Femur (tissue), 1 donor: ENCODE measurements at regions not wholly inside any gene's neighbourhood (a gene's known extent, or its start where the extent isn't known, plus 50 kb on each side); places are given as distances from the start of the nearest gene placed in this dataset.

Source experiments
- DNase-seq: peaks from one replicate; pipeline ENCODE4 v3.0.0-alpha.2; 2017

GRCh38 chr13:111864566-111864965 lies 202.4 kb upstream of the SOX1 start:
- no peak for DNase-seq

- DNase-seq: no peak
Observed at GRCh38 chr13:111865046-111865445, 201.9 kb upstream of the SOX1 start.

- no peak for DNase-seq
Observed at GRCh38 chr13:111865826-111866225, 201.1 kb upstream of the SOX1 start.

GRCh38 chr13:111866731-111867245 lies 200.2 kb upstream of the SOX1 start:
- no peak for DNase-seq

- DNase-seq: no peak
Observed at GRCh38 chr13:111867657-111868056, 199.3 kb upstream of the SOX1 start.

- DNase-seq: no peak
Observed at GRCh38 chr13:111868716-111869115, 198.2 kb upstream of the SOX1 start.

- DNase-seq: no peak
Observed at GRCh38 chr13:111872475-111873150, 194.3 kb upstream of the SOX1 start.

- no peak for DNase-seq
Observed at GRCh38 chr13:111873676-111874178, 193.2 kb upstream of the SOX1 start.

- no peak for DNase-seq
Observed at GRCh38 chr13:111874981-111875380, 192.0 kb upstream of the SOX1 start.

- no peak for DNase-seq
Observed at GRCh38 chr13:111875915-111876314, 191.0 kb upstream of the SOX1 start.

GRCh38 chr13:111876506-111876905 lies 190.4 kb upstream of the SOX1 start:
- DNase-seq: no peak

- DNase-seq: no peak
Observed at GRCh38 chr13:111877906-111878305, 189.0 kb upstream of the SOX1 start.

- DNase-seq: no peak
Observed at GRCh38 chr13:111879719-111880118, 187.2 kb upstream of the SOX1 start.

GRCh38 chr13:111880185-111880584 lies 186.8 kb upstream of the SOX1 start:
- DNase-seq: no peak

GRCh38 chr13:111881700-111882099 lies 185.2 kb upstream of the SOX1 start:
- DNase-seq: no peak

- DNase-seq: no peak
Observed at GRCh38 chr13:111882351-111882750, 184.6 kb upstream of the SOX1 start.

- no peak for DNase-seq
Observed at GRCh38 chr13:111883571-111884343, 183.2 kb upstream of the SOX1 start.

GRCh38 chr13:111886217-111886945 lies 180.6 kb upstream of the SOX1 start:
- DNase-seq: no peak

- DNase-seq: peak; percentile 65
Observed at GRCh38 chr13:111893071-111893606, 173.8 kb upstream of the SOX1 start.

GRCh38 chr13:111893607-111894443 lies 173.1 kb upstream of the SOX1 start:
- no peak for DNase-seq

GRCh38 chr13:111895896-111896821 lies 170.8 kb upstream of the SOX1 start:
- no peak for DNase-seq
